ENCODE measurements at regions not wholly inside any gene's neighbourhood (a gene's known extent, or its start where the extent isn't known, plus 50 kb on each side); places are given as distances from the start of the nearest gene placed in this dataset.

DNA sequence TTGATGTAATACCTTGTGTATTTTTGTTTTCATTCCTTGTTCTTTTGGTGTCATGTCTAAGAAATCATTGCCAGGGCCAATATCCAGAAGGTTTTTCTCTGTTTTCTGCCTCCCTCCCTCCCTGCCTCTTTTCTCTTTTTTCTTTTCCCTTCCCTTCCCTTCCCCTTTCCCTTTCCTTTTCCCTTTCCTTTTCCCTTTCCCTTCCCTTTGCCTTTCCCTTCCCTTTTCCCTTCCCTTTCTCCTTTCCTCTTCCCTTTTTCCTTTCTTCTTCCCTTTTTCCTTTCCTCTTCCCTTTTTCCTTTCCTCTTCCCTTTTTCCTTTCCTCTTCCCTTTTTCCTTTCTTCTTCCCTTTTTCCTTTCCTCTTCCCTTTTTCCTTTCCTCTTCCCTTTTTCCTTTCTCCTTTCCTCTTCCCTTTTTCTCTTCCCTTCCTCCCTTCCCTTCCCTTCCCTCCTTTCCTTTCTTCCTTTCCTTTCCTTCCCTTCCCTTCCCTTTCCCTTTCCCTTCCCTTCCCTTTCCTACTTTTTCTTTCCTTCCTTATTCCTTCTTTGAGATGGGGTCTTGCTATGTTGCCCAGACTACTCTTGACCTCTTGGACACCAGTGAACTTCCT is 646.1 kb downstream of the RAPGEF2 start:
- TF ChIP-seq BHLHE40 (IDR thresholded peaks at IDR 0.05; ENCODE audit: borderline replicate concordance in 1 of 2, low read depth in 2 of 2, low read length in 1 of 2): no peak
- no peak for TF ChIP-seq CBFB (IDR thresholded peaks at IDR 0.05; ENCODE audit: low read depth)
- TF ChIP-seq JUNB (IDR thresholded peaks at IDR 0.05): no peak
- TF ChIP-seq NBN (IDR thresholded peaks at IDR 0.05): no peak
- no peak for TF ChIP-seq EGR1 (IDR thresholded peaks at IDR 0.05; ENCODE audit: borderline replicate concordance in 1 of 2, low read depth in 2 of 2, low read length in 2 of 2)
- TF ChIP-seq TBL1XR1 (IDR thresholded peaks at IDR 0.05; ENCODE audit: low read depth, low read length): no peak
- TF ChIP-seq, protein P1, sequence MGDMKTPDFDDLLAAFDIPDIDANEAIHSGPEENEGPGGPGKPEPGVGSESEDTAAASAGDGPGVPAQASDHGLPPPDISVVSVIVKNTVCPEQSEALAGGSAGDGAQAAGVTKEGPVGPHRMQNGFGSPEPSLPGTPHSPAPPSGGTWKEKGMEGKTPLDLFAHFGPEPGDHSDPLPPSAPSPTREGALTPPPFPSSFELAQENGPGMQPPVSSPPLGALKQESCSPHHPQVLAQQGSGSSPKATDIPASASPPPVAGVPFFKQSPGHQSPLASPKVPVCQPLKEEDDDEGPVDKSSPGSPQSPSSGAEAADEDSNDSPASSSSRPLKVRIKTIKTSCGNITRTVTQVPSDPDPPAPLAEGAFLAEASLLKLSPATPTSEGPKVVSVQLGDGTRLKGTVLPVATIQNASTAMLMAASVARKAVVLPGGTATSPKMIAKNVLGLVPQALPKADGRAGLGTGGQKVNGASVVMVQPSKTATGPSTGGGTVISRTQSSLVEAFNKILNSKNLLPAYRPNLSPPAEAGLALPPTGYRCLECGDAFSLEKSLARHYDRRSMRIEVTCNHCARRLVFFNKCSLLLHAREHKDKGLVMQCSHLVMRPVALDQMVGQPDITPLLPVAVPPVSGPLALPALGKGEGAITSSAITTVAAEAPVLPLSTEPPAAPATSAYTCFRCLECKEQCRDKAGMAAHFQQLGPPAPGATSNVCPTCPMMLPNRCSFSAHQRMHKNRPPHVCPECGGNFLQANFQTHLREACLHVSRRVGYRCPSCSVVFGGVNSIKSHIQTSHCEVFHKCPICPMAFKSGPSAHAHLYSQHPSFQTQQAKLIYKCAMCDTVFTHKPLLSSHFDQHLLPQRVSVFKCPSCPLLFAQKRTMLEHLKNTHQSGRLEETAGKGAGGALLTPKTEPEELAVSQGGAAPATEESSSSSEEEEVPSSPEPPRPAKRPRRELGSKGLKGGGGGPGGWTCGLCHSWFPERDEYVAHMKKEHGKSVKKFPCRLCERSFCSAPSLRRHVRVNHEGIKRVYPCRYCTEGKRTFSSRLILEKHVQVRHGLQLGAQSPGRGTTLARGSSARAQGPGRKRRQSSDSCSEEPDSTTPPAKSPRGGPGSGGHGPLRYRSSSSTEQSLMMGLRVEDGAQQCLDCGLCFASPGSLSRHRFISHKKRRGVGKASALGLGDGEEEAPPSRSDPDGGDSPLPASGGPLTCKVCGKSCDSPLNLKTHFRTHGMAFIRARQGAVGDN (IDR thresholded peaks at IDR 0.05): no peak
- no peak for TF ChIP-seq SP1 (IDR thresholded peaks at IDR 0.05; ENCODE audit: low read depth, low read length)
- TF ChIP-seq, protein P2, sequence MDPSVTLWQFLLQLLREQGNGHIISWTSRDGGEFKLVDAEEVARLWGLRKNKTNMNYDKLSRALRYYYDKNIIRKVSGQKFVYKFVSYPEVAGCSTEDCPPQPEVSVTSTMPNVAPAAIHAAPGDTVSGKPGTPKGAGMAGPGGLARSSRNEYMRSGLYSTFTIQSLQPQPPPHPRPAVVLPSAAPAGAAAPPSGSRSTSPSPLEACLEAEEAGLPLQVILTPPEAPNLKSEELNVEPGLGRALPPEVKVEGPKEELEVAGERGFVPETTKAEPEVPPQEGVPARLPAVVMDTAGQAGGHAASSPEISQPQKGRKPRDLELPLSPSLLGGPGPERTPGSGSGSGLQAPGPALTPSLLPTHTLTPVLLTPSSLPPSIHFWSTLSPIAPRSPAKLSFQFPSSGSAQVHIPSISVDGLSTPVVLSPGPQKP (IDR thresholded peaks at IDR 0.05; ENCODE audit: low read depth, low read length): no peak
- TF ChIP-seq NR2C2 (IDR thresholded peaks at IDR 0.05; ENCODE audit: borderline replicate concordance, control insufficient read depth, insufficient read length, low read depth): no peak
- no peak for TF ChIP-seq MYC (IDR thresholded peaks at IDR 0.05; ENCODE audit: insufficient read depth, insufficient read length, insufficient replicate concordance, low read length, severe bottlenecking)
- TF ChIP-seq POLR2AphosphoS5 (IDR thresholded peaks at IDR 0.05; ENCODE audit: low read length): no peak
- TF ChIP-seq, protein P3, sequence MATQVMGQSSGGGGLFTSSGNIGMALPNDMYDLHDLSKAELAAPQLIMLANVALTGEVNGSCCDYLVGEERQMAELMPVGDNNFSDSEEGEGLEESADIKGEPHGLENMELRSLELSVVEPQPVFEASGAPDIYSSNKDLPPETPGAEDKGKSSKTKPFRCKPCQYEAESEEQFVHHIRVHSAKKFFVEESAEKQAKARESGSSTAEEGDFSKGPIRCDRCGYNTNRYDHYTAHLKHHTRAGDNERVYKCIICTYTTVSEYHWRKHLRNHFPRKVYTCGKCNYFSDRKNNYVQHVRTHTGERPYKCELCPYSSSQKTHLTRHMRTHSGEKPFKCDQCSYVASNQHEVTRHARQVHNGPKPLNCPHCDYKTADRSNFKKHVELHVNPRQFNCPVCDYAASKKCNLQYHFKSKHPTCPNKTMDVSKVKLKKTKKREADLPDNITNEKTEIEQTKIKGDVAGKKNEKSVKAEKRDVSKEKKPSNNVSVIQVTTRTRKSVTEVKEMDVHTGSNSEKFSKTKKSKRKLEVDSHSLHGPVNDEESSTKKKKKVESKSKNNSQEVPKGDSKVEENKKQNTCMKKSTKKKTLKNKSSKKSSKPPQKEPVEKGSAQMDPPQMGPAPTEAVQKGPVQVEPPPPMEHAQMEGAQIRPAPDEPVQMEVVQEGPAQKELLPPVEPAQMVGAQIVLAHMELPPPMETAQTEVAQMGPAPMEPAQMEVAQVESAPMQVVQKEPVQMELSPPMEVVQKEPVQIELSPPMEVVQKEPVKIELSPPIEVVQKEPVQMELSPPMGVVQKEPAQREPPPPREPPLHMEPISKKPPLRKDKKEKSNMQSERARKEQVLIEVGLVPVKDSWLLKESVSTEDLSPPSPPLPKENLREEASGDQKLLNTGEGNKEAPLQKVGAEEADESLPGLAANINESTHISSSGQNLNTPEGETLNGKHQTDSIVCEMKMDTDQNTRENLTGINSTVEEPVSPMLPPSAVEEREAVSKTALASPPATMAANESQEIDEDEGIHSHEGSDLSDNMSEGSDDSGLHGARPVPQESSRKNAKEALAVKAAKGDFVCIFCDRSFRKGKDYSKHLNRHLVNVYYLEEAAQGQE (IDR thresholded peaks at IDR 0.05; ENCODE audit: low read depth, low read length): no peak
- H4K20me1 ChIP-seq (ENCODE audit: control insufficient read depth, insufficient read depth): no peaks in the 10 kb centered on the region
- no peak overlapping the region for H3K4me3 ChIP-seq
- no peaks in the 10 kb centered on the region for H3K36me3 ChIP-seq (ENCODE audit: control insufficient read depth in 2 of 2, insufficient read depth in 2 of 2, low read length in 1 of 2)
- ATAC-seq (no peak), DNase-seq (ENCODE audit: low read depth, low spot score) (no peak), FAIRE-seq (no peak)
- no peak overlapping the region for H2AFZ ChIP-seq (ENCODE audit: control insufficient read depth, low read depth, low read length)
- intact Hi-C loops (cut with micrococcal nuclease; ENCODE audit: unreplicated experiment) (no loop called here), in situ Hi-C loops (cut with MboI) (no loop called here)
- H3K9me3 ChIP-seq (replicated peaks; ENCODE audit: control insufficient read depth, insufficient read depth, low read length): no peaks in the 10 kb centered on the region
- H3K9ac ChIP-seq (ENCODE audit: control insufficient read depth, insufficient read depth, low read length): no peak overlapping the region
- no peak overlapping the region for H3K27ac ChIP-seq (ENCODE audit: control insufficient read depth, insufficient read depth)
- RAD21 ChIA-PET (ENCODE audit: unreplicated experiment): interaction anchor here (0.6 kb wide), 1 partner anchor 1771 kb away, joined by 4 read pairs; no protein-coding TSS in a partner anchor
- H3K79me2 ChIP-seq (ENCODE audit: control insufficient read depth, insufficient read depth, low read length): no peaks in the 10 kb centered on the region
- no TSS peak for BruUV-seq (replicated peaks)
- POLR2A ChIA-PET: interaction anchor here (0.7 kb wide), 1 partner anchor 17 kb away, joined by 4 read pairs; no protein-coding TSS in a partner anchor
- no peaks in the 10 kb centered on the region for H3K4me1 ChIP-seq (ENCODE audit: control insufficient read depth, insufficient read depth, low read length)
- CTCF ChIA-PET: interaction anchor here (1.4 kb wide), 1 partner anchor 15 kb away, joined by 3 read pairs; no protein-coding TSS in a partner anchor
- H3K27me3 ChIP-seq (replicated peaks in 1 of 2; ENCODE audit: control insufficient read depth in 2 of 2, insufficient read depth in 2 of 2, low read length in 1 of 2): no peaks in the 10 kb centered on the region
- SMC1A ChIA-PET (ENCODE audit: uncharacterized antibody, unreplicated experiment): no interaction called here
- no peak overlapping the region for H3K4me2 ChIP-seq (ENCODE audit: control insufficient read depth, insufficient read depth)
